Left ventricle myocardium superior (tissue), 1 donor: ENCODE measurements at regions not wholly inside any gene's neighbourhood (a gene's known extent, or its start where the extent isn't known, plus 50 kb on each side); places are given as distances from the start of the nearest gene placed in this dataset.
A peak's percentile ranks its signal among the peaks of the same experiment; 100 is the strongest.
"Not testable (repeated sequence)": the region's sequence is repeated elsewhere in the genome, so short reads cannot be mapped to it uniquely, and the experiment has no call there.

ENCODE experiments used
- ATAC-seq: fragments of 200-7000 bp; cut with Tn5 transposase; one replicate; pipeline ENCODE4 v1.9.1; 2020; ENCODE audit warnings: mild to moderate bottlenecking, moderate library complexity
- DNase-seq: peaks from one replicate; pipeline ENCODE4 v3.0.0-alpha.2; 2020
- intact Hi-C: fragments of 100-400 bp; cut with micrococcal nuclease; formaldehyde crosslinking; loops from one replicate; pipeline ENCODE4 v1.11.0; 2022
- donor health status: DM: no; HTN: yes; CAD: no; lungs with severe emphysema.

GRCh38 chr2:192414794-192415193 lies 220.1 kb upstream of the TMEFF2 start:
- peak; percentile 10 for DNase-seq
- intact Hi-C loops, result no loop called here
- no peak for ATAC-seq

DNA sequence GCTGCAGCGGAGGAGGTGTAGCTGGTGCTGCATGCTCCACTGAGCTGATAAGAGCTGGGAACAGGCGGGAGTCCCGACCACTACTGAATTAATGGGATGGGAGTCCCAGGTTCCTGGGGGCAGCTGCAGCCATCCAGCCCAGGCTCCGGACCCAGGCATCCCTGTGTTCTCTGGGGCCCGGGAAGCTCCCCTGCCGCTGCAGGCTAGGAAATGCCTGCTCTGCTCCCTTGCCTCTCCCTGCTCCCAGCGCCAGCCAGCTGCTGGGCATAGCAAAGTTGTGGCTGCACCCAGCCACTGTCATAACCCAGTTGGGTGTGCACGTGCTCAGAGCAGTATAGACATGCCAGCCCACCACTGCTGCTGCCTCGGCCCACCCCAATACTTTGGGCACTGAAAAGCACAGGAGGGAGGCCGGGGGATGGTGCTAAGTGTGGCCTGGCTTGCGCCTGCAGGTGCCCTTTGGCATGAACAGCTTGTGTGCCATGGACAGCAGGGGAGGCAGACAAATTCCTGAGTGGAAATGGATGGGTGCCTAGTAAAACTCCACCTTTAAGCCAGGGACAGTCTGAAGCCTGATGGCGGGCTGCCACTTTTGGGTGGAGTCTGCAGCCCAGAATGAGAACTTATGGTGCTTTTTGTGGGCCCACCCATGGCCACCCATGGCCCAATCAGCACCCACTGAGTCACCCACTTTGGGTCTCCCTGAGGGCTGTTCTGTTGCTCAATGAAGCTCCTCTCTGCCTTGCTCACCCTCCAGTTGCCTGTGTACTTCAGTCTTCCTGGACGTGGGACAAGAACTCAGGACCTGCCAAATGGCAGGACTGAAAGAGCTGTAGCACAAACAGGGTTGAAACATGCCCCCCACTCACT lies 219.3 kb upstream of the TMEFF2 start:
- intact Hi-C loops, result no loop called here
- no peak for ATAC-seq
- DNase-seq, result peak; percentile 13

- DNase-seq, intact Hi-C loops, ATAC-seq: not testable (repeated sequence)
Measured at GRCh38 chr2:192412866-192413265, 218.1 kb upstream of the TMEFF2 start.

GRCh38 chr2:192412394-192412793 lies 217.7 kb upstream of the TMEFF2 start:
- ATAC-seq (no peak), DNase-seq (no peak)
- intact Hi-C loops, result no loop called here

DNA sequence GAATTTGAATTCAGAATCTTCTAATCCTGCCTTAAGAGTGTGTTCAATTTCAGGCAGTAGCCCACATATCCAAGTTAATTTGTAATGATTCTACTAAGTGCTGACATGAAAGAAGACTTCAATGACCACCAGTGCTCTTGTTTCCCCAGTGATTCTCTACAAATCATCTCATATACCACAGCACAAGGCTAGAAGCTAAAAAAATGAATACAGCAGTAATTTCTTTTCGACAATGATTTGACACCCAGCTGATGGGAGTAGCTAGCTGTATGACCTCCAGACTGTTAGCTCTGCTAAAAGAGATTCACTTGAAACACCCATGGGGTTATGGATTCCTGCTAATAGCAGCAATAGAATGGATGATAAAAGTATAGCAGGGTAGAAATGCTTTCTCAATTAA lies 217.0 kb upstream of the TMEFF2 start:
- intact Hi-C loops, result no loop called here
- no peak for DNase-seq
- no peak for ATAC-seq

- ATAC-seq, result no peak
- intact Hi-C loops, result no loop called here
- no peak for DNase-seq
Measured at GRCh38 chr2:192410319-192410718, 215.6 kb upstream of the TMEFF2 start.

- ATAC-seq (no peak), DNase-seq (no peak)
- intact Hi-C loops, result no loop called here
Measured at GRCh38 chr2:192407692-192408091, 213.0 kb upstream of the TMEFF2 start.

DNA sequence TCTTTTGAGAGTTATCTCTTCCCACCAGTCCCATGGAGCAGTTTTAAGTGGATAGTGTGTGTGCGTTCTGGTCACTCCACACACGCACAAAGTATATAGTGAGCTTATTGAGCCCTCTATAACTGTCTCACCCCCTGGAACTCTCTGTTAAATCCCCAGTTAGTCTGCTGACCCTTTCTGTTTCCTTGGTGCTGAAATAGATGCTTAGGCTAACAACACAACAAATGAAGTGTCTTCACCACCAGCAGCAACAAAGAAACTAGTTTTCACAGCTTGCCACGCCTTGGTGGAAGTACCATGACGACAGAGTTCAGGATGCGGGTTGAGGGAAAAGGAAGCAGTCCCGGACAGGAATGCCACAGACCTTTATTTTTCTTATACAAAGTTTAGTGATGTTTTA lies 203.5 kb upstream of the TMEFF2 start:
- ATAC-seq, result no peak
- DNase-seq, result no peak
- intact Hi-C loops, result no loop called here

GRCh38 chr2:192394605-192395004 lies 199.9 kb upstream of the TMEFF2 start:
- intact Hi-C loops, result no loop called here
- DNase-seq (no peak), ATAC-seq (no peak)

- intact Hi-C loops, result no loop called here
- DNase-seq, result no peak
- ATAC-seq, result no peak
Measured at GRCh38 chr2:192391041-192391440, 196.3 kb upstream of the TMEFF2 start.

DNA sequence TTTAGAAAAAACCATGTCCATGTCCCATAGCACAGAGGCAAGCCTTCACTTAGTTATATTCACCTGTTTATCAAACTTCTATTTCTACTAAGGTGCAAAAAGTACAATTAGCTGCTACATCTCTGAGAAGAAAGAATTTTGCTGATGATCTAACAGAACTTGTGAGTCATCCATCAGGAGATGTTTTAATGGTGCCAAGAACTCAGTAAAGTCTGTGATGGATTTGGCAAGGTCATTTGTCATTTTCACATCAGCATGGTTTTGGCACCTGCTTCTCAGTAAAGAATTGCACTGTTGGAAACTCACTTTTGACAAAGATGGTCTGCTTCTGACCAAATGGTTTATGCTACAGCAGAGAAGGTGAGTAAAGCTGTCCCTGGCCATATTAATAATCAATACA lies 195.7 kb upstream of the TMEFF2 start:
- ATAC-seq (no peak), DNase-seq (no peak)

DNA sequence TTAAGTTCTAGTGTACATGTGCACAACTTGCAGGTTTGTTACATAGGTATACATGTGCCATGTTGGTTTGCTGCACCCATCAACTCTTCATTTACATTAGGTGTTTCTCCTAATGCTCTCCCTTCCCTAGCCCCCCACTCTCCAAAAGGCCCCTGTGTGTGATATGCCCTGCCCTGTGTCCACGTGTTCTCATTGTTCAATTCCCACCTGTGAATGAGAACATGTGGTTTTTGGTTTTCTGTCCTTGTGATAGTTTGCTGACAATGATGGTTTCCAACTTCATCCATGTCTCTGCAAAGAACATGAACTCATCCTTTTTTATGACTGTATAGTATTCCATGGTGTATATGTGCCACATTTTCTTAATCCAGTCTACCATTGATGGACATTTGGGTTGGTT lies 189.5 kb upstream of the TMEFF2 start:
- ATAC-seq, DNase-seq, intact Hi-C loops: not testable (repeated sequence)

More for the DNA sequence above, 195.7 kb upstream of the TMEFF2 start:
- intact Hi-C loops, result no loop called here

- DNase-seq (no peak), ATAC-seq (no peak)
- intact Hi-C loops, result no loop called here
Measured at GRCh38 chr2:192381082-192381481, 186.3 kb upstream of the TMEFF2 start.

GRCh38 chr2:192379736-192380135 lies 185.0 kb upstream of the TMEFF2 start:
- intact Hi-C loops, result no loop called here
- ATAC-seq, result no peak

GRCh38 chr2:192377173-192377572 lies 182.4 kb upstream of the TMEFF2 start:
- intact Hi-C loops, result no loop called here
- ATAC-seq, result no peak
- DNase-seq, result no peak

More at GRCh38 chr2:192379736-192380135, 185.0 kb upstream of the TMEFF2 start:
- no peak for DNase-seq

- intact Hi-C loops, result no loop called here
- ATAC-seq (no peak), DNase-seq (no peak)
Measured at GRCh38 chr2:192373754-192374153, 179.0 kb upstream of the TMEFF2 start.

GRCh38 chr2:192373221-192373620 lies 178.5 kb upstream of the TMEFF2 start:
- no peak for ATAC-seq
- no peak for DNase-seq
- intact Hi-C loops, result no loop called here

GRCh38 chr2:192369969-192370368 lies 175.2 kb upstream of the TMEFF2 start:
- intact Hi-C loops, result no loop called here
- ATAC-seq, result no peak
- no peak for DNase-seq

GRCh38 chr2:192357217-192357616 lies 162.5 kb upstream of the TMEFF2 start:
- no peak for ATAC-seq
- no peak for DNase-seq
- intact Hi-C loops, result no loop called here

GRCh38 chr2:192354512-192355244 lies 159.9 kb upstream of the TMEFF2 start:
- ATAC-seq (no peak), DNase-seq (no peak)
- intact Hi-C loops, result no loop called here

- DNase-seq, result no peak
- no peak for ATAC-seq
- intact Hi-C loops, result no loop called here
Measured at GRCh38 chr2:192347542-192347941, 152.8 kb upstream of the TMEFF2 start.
